ENCODE measurements at regions not wholly inside any gene's neighbourhood (a gene's known extent, or its start where the extent isn't known, plus 50 kb on each side); places are given as distances from the start of the nearest gene placed in this dataset.
"Not testable (repeated sequence)": the region's sequence is repeated elsewhere in the genome, so short reads cannot be mapped to it uniquely, and the experiment has no call there.

GRCh38 chr7:52163311-52163710 is 846.7 kb upstream of the COBL start:
- H3K27me3 ChIP-seq, result no peaks in the 10 kb centered on the region
- TF ChIP-seq CTCF (IDR thresholded peaks at IDR 0.05), result no peak
- no peak overlapping the region for H3K27ac ChIP-seq
- H3K9me3 ChIP-seq, result no peaks in the 10 kb centered on the region
- no peak overlapping the region for H3K4me3 ChIP-seq
- no peak for DNase-seq
- intact Hi-C loops (cut with DNase I; ENCODE audit: low total_unique reads), result no loop called here
- H3K36me3 ChIP-seq, result no peaks in the 10 kb centered on the region
- no peaks in the 10 kb centered on the region for H3K4me1 ChIP-seq

GRCh38 chr7:52161483-52161882 is 844.9 kb upstream of the COBL start:
- Histone ChIP-seq H3K4me1 (no peaks in the 10 kb centered on the region), H3K27me3 (no peaks in the 10 kb centered on the region), H3K27ac (no peak overlapping the region), H3K36me3 (no peaks in the 10 kb centered on the region), H3K4me3 (no peak overlapping the region), H3K9me3 (no peaks in the 10 kb centered on the region)
- no peak for DNase-seq
- intact Hi-C loops (cut with DNase I; ENCODE audit: low total_unique reads), result no loop called here
- no peak for TF ChIP-seq CTCF (IDR thresholded peaks at IDR 0.05)

- H3K4me3 ChIP-seq; H3K27ac ChIP-seq; DNase-seq; intact Hi-C loops (cut with DNase I; ENCODE audit: low total_unique reads); H3K27me3 ChIP-seq; H3K4me1 ChIP-seq; H3K36me3 ChIP-seq; H3K9me3 ChIP-seq: not testable (repeated sequence)
These were observed 842.8 kb upstream of the COBL start for GRCh38 chr7:52159421-52159820.

- no peaks in the 10 kb centered on the region for H3K27me3 ChIP-seq
- H3K9me3 ChIP-seq, result no peaks in the 10 kb centered on the region
- no peak overlapping the region for H3K4me3 ChIP-seq
- no peak for TF ChIP-seq CTCF (IDR thresholded peaks at IDR 0.05)
- intact Hi-C loops (cut with DNase I; ENCODE audit: low total_unique reads), result no loop called here
- no peaks in the 10 kb centered on the region for H3K4me1 ChIP-seq
- H3K36me3 ChIP-seq, result no peaks in the 10 kb centered on the region
- H3K27ac ChIP-seq, result no peak overlapping the region
- no peak for DNase-seq
These were observed 837.8 kb upstream of the COBL start for GRCh38 chr7:52154382-52154781.

GRCh38 chr7:52151559-52151958 is 835.0 kb upstream of the COBL start:
- H3K9me3 ChIP-seq, result no peaks in the 10 kb centered on the region
- no peak overlapping the region for H3K4me3 ChIP-seq
- H3K27ac ChIP-seq, result no peak overlapping the region
- TF ChIP-seq CTCF (IDR thresholded peaks at IDR 0.05), result no peak
- no peaks in the 10 kb centered on the region for H3K36me3 ChIP-seq
- intact Hi-C loops (cut with DNase I; ENCODE audit: low total_unique reads), result no loop called here
- no peak for DNase-seq
- no peaks in the 10 kb centered on the region for H3K27me3 ChIP-seq
- H3K4me1 ChIP-seq, result no peaks in the 10 kb centered on the region

- Histone ChIP-seq H3K4me3 (no peak overlapping the region), H3K36me3 (no peaks in the 10 kb centered on the region), H3K27me3 (no peaks in the 10 kb centered on the region), H3K4me1 (no peaks in the 10 kb centered on the region), H3K27ac (no peak overlapping the region), H3K9me3 (no peaks in the 10 kb centered on the region)
- intact Hi-C loops (cut with DNase I; ENCODE audit: low total_unique reads), result no loop called here
- no peak for DNase-seq
- TF ChIP-seq CTCF (IDR thresholded peaks at IDR 0.05), result no peak
These were observed 834.3 kb upstream of the COBL start for GRCh38 chr7:52150952-52151351.

Measured in tibial artery (tissue), 4 donors.